IPS-18a (cell line): ENCODE measurements at regions not wholly inside any gene's neighbourhood (a gene's known extent, or its start where the extent isn't known, plus 50 kb on each side); places are given as distances from the start of the nearest gene placed in this dataset.
"Not testable (repeated sequence)": the region's sequence is repeated elsewhere in the genome, so short reads cannot be mapped to it uniquely, and the experiment has no call there.

ENCODE experiments used
- H3K27ac ChIP-seq: one replicate; pipeline ENCODE4 v1.5.1; 2013; ENCODE audit warnings: low read length
- H3K27me3 ChIP-seq: one replicate; pipeline ENCODE4 v1.6.1; 2013; ENCODE audit warnings: mild to moderate bottlenecking, low read length; ENCODE audit not compliant: control insufficient read depth, insufficient read depth
- H3K36me3 ChIP-seq: one replicate; pipeline ENCODE4 v1.6.1; 2013; ENCODE audit warnings: low read depth, low read length; ENCODE audit not compliant: control insufficient read depth
- H3K4me1 ChIP-seq: one replicate; pipeline ENCODE4 v1.6.1; 2013; ENCODE audit warnings: low read depth, low read length; ENCODE audit not compliant: control insufficient read depth
- H3K4me3 ChIP-seq: one replicate; pipeline ENCODE4 v1.5.1; 2013; ENCODE audit warnings: low read length
- H3K9ac ChIP-seq: one replicate; pipeline ENCODE4 v1.6.1; 2013; ENCODE audit warnings: mild to moderate bottlenecking, low read length, moderate library complexity
- H3K9me3 ChIP-seq: one replicate; pipeline ENCODE4 v1.6.1; 2013; ENCODE audit warnings: low read depth, low read length; ENCODE audit not compliant: control insufficient read depth

DNA sequence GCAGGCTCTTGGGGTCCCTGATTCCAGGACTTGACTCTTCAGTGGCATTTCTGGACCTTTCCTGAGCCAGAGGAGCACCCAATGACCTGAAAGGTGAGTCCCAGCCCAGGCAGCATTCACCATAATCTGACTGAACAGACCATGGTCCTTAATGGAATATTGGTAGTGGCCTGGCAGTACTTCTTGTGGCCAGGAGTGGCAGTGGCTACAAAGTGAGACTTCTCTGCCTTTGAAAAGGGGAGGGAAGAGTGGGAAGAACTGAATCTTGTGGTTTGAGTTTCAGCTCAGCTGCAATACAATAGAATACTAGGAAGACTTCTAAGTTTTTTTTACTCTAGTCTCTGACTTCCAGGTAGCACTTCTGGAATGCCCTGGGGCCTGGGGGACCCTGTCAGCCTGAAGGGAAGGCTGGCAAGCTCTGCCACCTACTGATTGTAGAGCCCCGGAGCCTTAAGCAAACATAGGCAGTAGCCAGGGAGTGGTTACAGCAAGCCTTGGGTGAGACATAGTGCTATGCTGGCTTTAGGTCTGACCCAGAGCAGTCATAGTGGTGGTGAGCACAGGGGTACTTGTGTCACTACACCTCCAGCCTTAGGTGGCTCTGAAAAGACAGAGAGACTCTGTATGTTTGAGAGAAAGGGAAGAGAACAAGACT, 674.2 kb upstream of the MANEA start:
- Histone ChIP-seq H3K9ac (no peak overlapping the region), H3K27ac (no peak overlapping the region), H3K4me3 (no peak overlapping the region), H3K36me3 (no peaks in the 10 kb centered on the region), H3K4me1 (no peaks in the 10 kb centered on the region), H3K27me3 (no peaks in the 10 kb centered on the region), H3K9me3 (no peaks in the 10 kb centered on the region)

DNA sequence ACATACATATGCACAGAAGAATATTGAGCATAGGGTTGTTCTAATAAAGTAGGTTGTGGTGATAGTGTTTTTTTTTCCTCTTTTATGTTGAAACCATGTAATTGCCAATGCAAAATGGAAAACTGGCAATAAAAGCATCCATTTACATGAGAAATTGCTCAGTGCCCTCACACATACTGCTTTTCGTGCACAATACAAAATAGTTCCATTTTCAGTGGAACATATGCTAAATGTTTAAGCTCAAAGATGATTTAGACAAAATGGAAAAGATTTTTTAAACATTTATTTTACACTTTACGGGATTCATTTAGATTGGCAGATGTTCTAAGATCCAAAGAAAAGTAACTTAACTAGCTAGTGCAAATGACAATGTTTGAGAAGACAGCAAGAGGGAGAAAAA, 678.1 kb upstream of the MANEA start:
- H3K27ac ChIP-seq, result no peak overlapping the region
- no peak overlapping the region for H3K4me3 ChIP-seq
- no peak overlapping the region for H3K9ac ChIP-seq
- peaks cover 2% of the 10 kb centered on the region for H3K4me1 ChIP-seq
- no peaks in the 10 kb centered on the region for H3K27me3 ChIP-seq
- no peaks in the 10 kb centered on the region for H3K9me3 ChIP-seq
- no peaks in the 10 kb centered on the region for H3K36me3 ChIP-seq

DNA sequence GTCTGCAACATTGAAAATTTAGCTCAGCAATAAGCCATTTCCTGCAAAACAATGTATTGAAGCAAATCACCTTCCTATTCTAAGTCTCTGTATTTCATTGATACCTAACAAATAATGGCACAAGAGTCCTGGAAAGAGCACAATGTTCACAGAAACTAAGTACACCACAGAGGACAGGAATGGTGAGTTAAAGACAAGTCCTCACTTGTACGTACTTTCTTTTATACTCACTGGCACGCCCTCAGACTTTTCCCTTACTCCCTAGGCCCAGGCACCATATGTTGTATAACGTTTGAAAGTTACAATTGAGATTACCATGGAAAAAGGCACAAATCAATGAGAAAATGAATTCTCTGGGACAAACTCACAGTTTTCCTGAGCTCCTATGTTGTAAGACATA, 683.0 kb upstream of the MANEA start:
- H3K27ac ChIP-seq, result no peak overlapping the region
- no peak overlapping the region for H3K9ac ChIP-seq
- H3K9me3 ChIP-seq, result no peaks in the 10 kb centered on the region
- no peaks in the 10 kb centered on the region for H3K36me3 ChIP-seq
- H3K4me1 ChIP-seq, result peaks cover 9% of the 10 kb centered on the region
- H3K27me3 ChIP-seq, result no peaks in the 10 kb centered on the region
- H3K4me3 ChIP-seq, result no peak overlapping the region

DNA sequence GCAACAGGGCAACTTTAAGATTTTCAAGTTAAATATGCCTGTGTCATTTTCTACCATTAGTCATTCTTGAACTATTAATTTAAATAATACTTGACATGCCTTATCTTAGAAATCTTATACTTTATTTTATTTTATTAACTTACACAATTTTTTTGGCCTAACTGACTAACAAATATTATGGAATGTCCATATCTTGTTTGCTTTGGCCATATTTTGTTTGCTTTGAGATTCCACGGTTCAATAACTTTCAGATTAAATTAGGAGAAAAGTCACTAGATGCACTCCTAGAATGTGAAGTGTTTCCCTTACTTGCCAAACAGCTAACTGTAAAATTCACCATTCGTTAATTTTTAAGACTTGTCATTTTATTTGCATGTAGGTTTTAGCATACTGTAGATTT, 684.0 kb upstream of the MANEA start:
- H3K27me3 ChIP-seq, result no peaks in the 10 kb centered on the region
- no peaks in the 10 kb centered on the region for H3K9me3 ChIP-seq
- H3K36me3 ChIP-seq, result no peaks in the 10 kb centered on the region
- peaks cover 9% of the 10 kb centered on the region for H3K4me1 ChIP-seq
- H3K4me3 ChIP-seq, result no peak overlapping the region
- no peak overlapping the region for H3K9ac ChIP-seq
- no peak overlapping the region for H3K27ac ChIP-seq

DNA sequence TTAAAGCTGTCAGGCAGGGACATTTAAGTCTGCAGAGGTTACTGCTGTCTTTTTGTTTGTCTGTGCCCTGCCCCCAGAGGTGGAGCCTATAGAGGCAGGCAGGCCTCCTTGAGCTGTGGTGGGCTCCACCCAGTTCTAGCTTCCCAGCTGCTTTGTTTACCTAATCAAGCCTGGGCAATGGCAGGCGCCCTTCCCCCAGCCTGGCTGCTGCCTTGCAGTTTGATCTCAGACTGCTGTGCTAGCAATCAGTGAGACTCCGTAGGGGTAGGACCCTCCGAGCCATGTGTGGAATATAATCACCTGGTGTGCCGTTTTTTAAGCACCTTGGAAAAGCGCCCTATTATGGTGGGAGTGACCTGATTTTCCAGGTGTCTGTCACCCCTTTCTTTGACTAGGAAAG, 703.5 kb upstream of the MANEA start:
- not testable (repeated sequence) for H3K27me3 ChIP-seq, H3K9me3 ChIP-seq, H3K4me3 ChIP-seq, H3K4me1 ChIP-seq, H3K27ac ChIP-seq, H3K9ac ChIP-seq, H3K36me3 ChIP-seq

DNA sequence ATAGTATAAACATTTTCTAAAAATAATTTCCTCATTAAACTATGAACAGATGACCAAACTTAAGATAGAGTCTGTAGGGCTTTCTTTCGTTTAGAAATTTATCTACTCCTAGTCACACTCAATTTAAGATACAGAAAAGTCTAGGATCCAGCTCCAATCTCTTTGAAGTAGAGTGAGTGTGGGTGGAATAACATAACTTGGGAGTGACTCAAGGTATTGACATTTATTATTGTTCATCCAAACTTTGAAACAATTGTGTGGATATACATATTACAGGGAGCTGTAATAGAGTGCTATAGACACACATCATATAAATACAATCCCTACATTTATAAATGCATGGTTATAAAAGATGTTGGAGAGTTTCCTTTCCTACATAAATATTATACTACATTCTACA, 715.2 kb upstream of the MANEA start:
- H3K9ac ChIP-seq, result no peak overlapping the region
- H3K27me3 ChIP-seq, result no peaks in the 10 kb centered on the region
- H3K9me3 ChIP-seq, result no peaks in the 10 kb centered on the region
- H3K27ac ChIP-seq, result no peak overlapping the region
- H3K4me3 ChIP-seq, result no peak overlapping the region
- H3K36me3 ChIP-seq, result no peaks in the 10 kb centered on the region
- peaks cover 4% of the 10 kb centered on the region for H3K4me1 ChIP-seq

DNA sequence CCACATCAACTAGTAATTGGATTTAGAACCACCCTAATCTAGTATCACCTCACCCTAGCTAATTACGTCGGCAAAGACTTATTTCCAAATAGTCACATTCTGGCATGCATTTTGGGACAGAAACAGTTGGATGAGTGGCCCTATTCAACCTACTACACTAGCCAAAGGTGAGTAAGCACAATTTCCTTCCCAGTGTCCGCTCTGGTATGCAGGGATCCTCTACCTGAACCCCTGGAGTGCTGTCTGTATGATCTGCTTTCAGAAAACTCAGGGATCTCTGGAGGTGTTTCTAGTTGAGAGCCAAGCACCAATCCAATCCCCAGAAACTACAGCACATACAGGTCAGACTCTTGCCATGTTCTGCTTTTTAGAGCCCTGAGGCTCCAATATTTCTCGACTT, 717.4 kb upstream of the MANEA start:
- H3K9ac ChIP-seq, result no peak overlapping the region

DNA sequence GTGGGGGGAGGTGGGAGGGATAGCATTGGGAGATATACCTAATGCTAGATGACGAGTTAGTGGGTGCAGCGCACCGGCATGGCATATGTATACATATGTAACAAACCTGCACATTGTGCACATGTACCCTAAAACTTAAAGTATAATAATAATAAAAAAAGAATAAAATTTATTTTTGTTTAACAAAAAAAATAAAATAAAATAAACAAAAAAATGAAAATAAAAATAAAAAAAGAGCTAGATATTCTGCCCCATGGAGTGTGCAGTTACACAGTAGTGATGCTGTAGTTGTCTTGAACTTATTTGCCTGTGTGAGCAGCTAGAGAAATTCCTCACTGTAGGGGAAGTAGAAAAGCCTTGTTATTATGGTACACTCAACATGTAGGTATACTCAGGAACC, 720.3 kb upstream of the MANEA start:
- not testable (repeated sequence) for H3K27ac ChIP-seq, H3K4me3 ChIP-seq, H3K36me3 ChIP-seq, H3K27me3 ChIP-seq, H3K9me3 ChIP-seq, H3K4me1 ChIP-seq, H3K9ac ChIP-seq

More for the DNA sequence above, 717.4 kb upstream of the MANEA start:
- Histone ChIP-seq H3K36me3 (no peaks in the 10 kb centered on the region), H3K9me3 (no peaks in the 10 kb centered on the region), H3K27ac (no peak overlapping the region), H3K4me3 (no peak overlapping the region), H3K4me1 (peaks cover 4% of the 10 kb centered on the region), H3K27me3 (no peaks in the 10 kb centered on the region)

DNA sequence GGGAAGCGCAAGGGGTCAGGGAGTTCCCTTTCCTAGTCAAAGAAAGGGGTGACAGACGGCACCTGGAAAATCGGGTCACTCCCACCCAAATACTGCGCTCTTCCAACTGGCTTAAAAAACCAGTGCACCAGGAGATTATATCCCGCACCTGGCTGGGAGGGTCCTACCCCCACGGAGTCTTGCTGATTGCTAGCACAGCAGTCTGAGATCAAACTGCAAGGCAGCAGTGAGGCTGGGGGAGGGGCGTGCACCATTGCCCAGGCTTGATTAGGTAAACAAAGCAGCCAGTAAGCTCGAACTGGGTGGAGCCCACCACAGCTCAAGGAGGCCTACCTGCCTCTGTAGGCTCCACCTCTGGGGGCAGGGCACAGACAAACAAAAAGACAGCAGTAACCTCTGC, 726.0 kb upstream of the MANEA start:
- H3K9ac ChIP-seq, H3K9me3 ChIP-seq, H3K36me3 ChIP-seq, H3K4me1 ChIP-seq, H3K27ac ChIP-seq, H3K27me3 ChIP-seq, H3K4me3 ChIP-seq: not testable (repeated sequence)

DNA sequence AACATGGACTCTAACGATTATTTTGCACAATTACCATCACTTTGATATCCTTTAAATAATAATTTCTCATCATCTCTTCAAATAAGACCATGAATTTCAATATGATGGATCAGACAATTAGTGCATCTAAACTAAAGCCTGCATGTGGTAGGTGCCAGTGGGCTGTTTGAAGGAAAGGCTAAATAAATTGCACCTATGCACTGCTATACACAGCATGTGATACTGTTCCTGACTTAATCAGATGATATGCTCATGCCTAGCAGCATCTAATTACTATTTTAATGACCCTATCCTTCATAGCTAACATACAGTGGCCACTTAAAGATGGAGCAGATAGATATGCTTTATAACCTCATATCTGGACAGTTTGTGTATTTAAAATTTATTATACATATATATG, 731.6 kb upstream of the MANEA start:
- no peak overlapping the region for H3K4me3 ChIP-seq
- H3K4me1 ChIP-seq, result no peaks in the 10 kb centered on the region
- no peaks in the 10 kb centered on the region for H3K36me3 ChIP-seq
- H3K9ac ChIP-seq, result no peak overlapping the region
- H3K27me3 ChIP-seq, result no peaks in the 10 kb centered on the region
- no peaks in the 10 kb centered on the region for H3K9me3 ChIP-seq
- no peak overlapping the region for H3K27ac ChIP-seq

DNA sequence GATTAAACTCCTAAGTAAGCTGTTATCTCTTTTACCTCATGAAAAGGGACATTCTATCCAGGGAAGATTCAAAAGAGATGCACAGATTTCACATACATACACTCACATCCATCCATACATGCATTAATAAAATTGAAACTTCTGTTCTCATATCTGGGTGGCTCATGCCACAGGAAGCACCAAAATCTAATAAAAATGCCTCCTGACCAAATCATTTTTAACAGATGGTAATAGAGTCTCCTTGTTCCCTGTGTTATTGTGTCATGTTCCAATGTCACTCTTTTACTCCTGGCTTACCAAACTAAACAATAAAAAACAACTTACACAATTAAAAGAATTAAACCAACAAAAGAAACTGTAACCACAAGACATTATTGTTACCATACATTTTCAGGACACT, 742.1 kb upstream of the MANEA start:
- H3K36me3 ChIP-seq, result no peaks in the 10 kb centered on the region
- H3K27me3 ChIP-seq, result no peaks in the 10 kb centered on the region
- H3K9ac ChIP-seq, result no peak overlapping the region
- no peak overlapping the region for H3K4me3 ChIP-seq
- H3K4me1 ChIP-seq, result no peaks in the 10 kb centered on the region
- H3K9me3 ChIP-seq, result no peaks in the 10 kb centered on the region
- no peak overlapping the region for H3K27ac ChIP-seq

DNA sequence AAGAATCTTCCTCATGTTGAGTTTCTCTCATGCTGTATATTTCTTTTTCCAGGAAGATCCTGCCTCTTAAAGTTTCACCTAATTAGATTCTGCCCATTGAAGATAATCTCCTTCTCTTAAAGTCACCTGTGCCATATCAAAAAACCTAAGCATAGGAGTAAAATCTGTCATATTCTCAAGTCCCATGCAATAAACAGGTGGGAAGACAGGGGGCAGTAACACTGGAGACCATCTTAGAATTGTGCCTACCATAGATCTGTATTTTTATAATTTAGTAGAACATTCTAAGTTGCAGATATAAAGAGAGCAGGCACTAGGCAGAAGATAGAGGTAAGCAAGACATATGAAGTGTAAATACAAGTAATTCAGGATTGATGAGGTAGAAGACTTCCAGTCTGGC, 763.5 kb upstream of the MANEA start:
- Histone ChIP-seq H3K4me3 (no peak overlapping the region), H3K27ac (no peak overlapping the region), H3K9ac (no peak overlapping the region), H3K36me3 (no peaks in the 10 kb centered on the region), H3K27me3 (no peaks in the 10 kb centered on the region), H3K4me1 (no peaks in the 10 kb centered on the region), H3K9me3 (no peaks in the 10 kb centered on the region)
